SJSA1 (cell line): ENCODE measurements at regions not wholly inside any gene's neighbourhood (a gene's known extent, or its start where the extent isn't known, plus 50 kb on each side); places are given as distances from the start of the nearest gene placed in this dataset.
"Not testable (repeated sequence)": the region's sequence is repeated elsewhere in the genome, so short reads cannot be mapped to it uniquely, and the experiment has no call there.

Source experiments
- DNase-seq, 2 experiments: peaks; one replicate each; pipeline ENCODE4 v3.0.0-alpha.2; 2015 to 2020; ENCODE audit warnings: low spot score in 2 of 2, low read depth in 1 of 2
- H3K27ac ChIP-seq: fragments of 250-450 bp; sonication (Bioruptor Pico); 2 replicates; pipeline ENCODE4 v1.5.1; 2020; ENCODE audit warnings: mild to moderate bottlenecking, moderate library complexity
- H3K27me3 ChIP-seq: fragments of 250-450 bp; sonication (Bioruptor Pico); replicated peaks from 2 replicates; pipeline ENCODE4 v1.5.1; 2020; ENCODE audit warnings: mild to moderate bottlenecking, moderate library complexity
- H3K36me3 ChIP-seq: fragments of 250-450 bp; sonication (Bioruptor Pico); 2 replicates; pipeline ENCODE4 v1.5.1; 2020; ENCODE audit warnings: mild to moderate bottlenecking
- H3K4me1 ChIP-seq: fragments of 250-450 bp; sonication (Bioruptor Pico); replicated peaks from 2 replicates; pipeline ENCODE4 v1.6.1; 2021; ENCODE audit warnings: mild to moderate bottlenecking
- H3K4me3 ChIP-seq: fragments of 250-450 bp; sonication (Bioruptor Pico); 2 replicates; pipeline ENCODE4 v1.5.1; 2020; ENCODE audit warnings: mild to moderate bottlenecking
- H3K9me3 ChIP-seq: fragments of 250-450 bp; sonication (Bioruptor Pico); replicated peaks from 2 replicates; pipeline ENCODE4 v1.5.1; 2020; ENCODE audit warnings: mild to moderate bottlenecking

GRCh38 chr3:25844891-25845290 is 55.0 kb downstream of the OXSM start:
- Histone ChIP-seq H3K4me1 (no peaks in the 10 kb centered on the region), H3K36me3 (no peaks in the 10 kb centered on the region), H3K9me3 (no peaks in the 10 kb centered on the region), H3K4me3 (no peak overlapping the region), H3K27me3 (no peaks in the 10 kb centered on the region), H3K27ac (no peak overlapping the region)
- no peak for DNase-seq

- Histone ChIP-seq H3K27ac (no peak overlapping the region), H3K4me1 (no peaks in the 10 kb centered on the region), H3K36me3 (no peaks in the 10 kb centered on the region), H3K27me3 (no peaks in the 10 kb centered on the region), H3K4me3 (no peak overlapping the region), H3K9me3 (no peaks in the 10 kb centered on the region)
- DNase-seq, result no peak
These were observed 56.4 kb downstream of the OXSM start for GRCh38 chr3:25846282-25846681.

- Histone ChIP-seq H3K9me3 (no peaks in the 10 kb centered on the region), H3K4me1 (no peaks in the 10 kb centered on the region), H3K27ac (no peak overlapping the region), H3K4me3 (no peak overlapping the region), H3K36me3 (no peaks in the 10 kb centered on the region), H3K27me3 (no peaks in the 10 kb centered on the region)
- no peak for DNase-seq
These were observed 59.2 kb downstream of the OXSM start for GRCh38 chr3:25849091-25849490.

GRCh38 chr3:25849641-25850385 is 59.9 kb downstream of the OXSM start:
- H3K36me3 ChIP-seq, result no peaks in the 10 kb centered on the region
- H3K27ac ChIP-seq, result no peak overlapping the region
- H3K4me1 ChIP-seq, result no peaks in the 10 kb centered on the region
- no peaks in the 10 kb centered on the region for H3K9me3 ChIP-seq
- no peak overlapping the region for H3K4me3 ChIP-seq
- H3K27me3 ChIP-seq, result no peaks in the 10 kb centered on the region
- no peak for DNase-seq

- not testable (repeated sequence) for H3K4me3 ChIP-seq, H3K9me3 ChIP-seq, H3K4me1 ChIP-seq, DNase-seq, H3K36me3 ChIP-seq, H3K27ac ChIP-seq, H3K27me3 ChIP-seq
These were observed 61.9 kb downstream of the OXSM start for GRCh38 chr3:25851693-25852259.

- no peak for DNase-seq
- Histone ChIP-seq H3K27ac (no peak overlapping the region), H3K4me1 (no peaks in the 10 kb centered on the region), H3K27me3 (no peaks in the 10 kb centered on the region), H3K9me3 (no peaks in the 10 kb centered on the region), H3K4me3 (no peak overlapping the region), H3K36me3 (no peaks in the 10 kb centered on the region)
These were observed 64.3 kb downstream of the OXSM start for GRCh38 chr3:25854214-25854613.

GRCh38 chr3:25854635-25855034 is 64.7 kb downstream of the OXSM start:
- Histone ChIP-seq H3K4me3 (no peak overlapping the region), H3K4me1 (no peaks in the 10 kb centered on the region), H3K9me3 (no peaks in the 10 kb centered on the region), H3K27me3 (no peaks in the 10 kb centered on the region), H3K27ac (no peak overlapping the region), H3K36me3 (no peaks in the 10 kb centered on the region)
- peak in 1 of 2 experiments; percentile 7 for DNase-seq

- Histone ChIP-seq H3K4me1 (no peaks in the 10 kb centered on the region), H3K36me3 (no peaks in the 10 kb centered on the region), H3K27me3 (no peaks in the 10 kb centered on the region), H3K27ac (no peak overlapping the region), H3K4me3 (no peak overlapping the region), H3K9me3 (no peaks in the 10 kb centered on the region)
- DNase-seq, result no peak
These were observed 65.4 kb downstream of the OXSM start for GRCh38 chr3:25855266-25855784.

- no peak overlapping the region for H3K27ac ChIP-seq
- peak in 1 of 2 experiments; percentile 19 for DNase-seq
- no peaks in the 10 kb centered on the region for H3K36me3 ChIP-seq
- no peaks in the 10 kb centered on the region for H3K4me1 ChIP-seq
- no peaks in the 10 kb centered on the region for H3K27me3 ChIP-seq
- no peak overlapping the region for H3K4me3 ChIP-seq
- H3K9me3 ChIP-seq, result no peaks in the 10 kb centered on the region
These were observed 67.1 kb downstream of the OXSM start for GRCh38 chr3:25856902-25857518.

- no peak overlapping the region for H3K27ac ChIP-seq
- DNase-seq, result no peak
- H3K36me3 ChIP-seq, result no peaks in the 10 kb centered on the region
- no peak overlapping the region for H3K4me3 ChIP-seq
- H3K27me3 ChIP-seq, result no peaks in the 10 kb centered on the region
- H3K9me3 ChIP-seq, result no peaks in the 10 kb centered on the region
- no peaks in the 10 kb centered on the region for H3K4me1 ChIP-seq
These were observed 71.7 kb downstream of the OXSM start for GRCh38 chr3:25861566-25861965.

- no peak for DNase-seq
- H3K4me1 ChIP-seq, result no peaks in the 10 kb centered on the region
These were observed 73.1 kb downstream of the OXSM start for GRCh38 chr3:25863011-25863415.

GRCh38 chr3:25863416-25863959 is 73.6 kb downstream of the OXSM start:
- no peak overlapping the region for H3K4me3 ChIP-seq
- DNase-seq, result no peak
- H3K27ac ChIP-seq, result no peak overlapping the region
- H3K27me3 ChIP-seq, result no peaks in the 10 kb centered on the region
- H3K4me1 ChIP-seq, result no peaks in the 10 kb centered on the region
- no peaks in the 10 kb centered on the region for H3K9me3 ChIP-seq
- H3K36me3 ChIP-seq, result no peaks in the 10 kb centered on the region

More at GRCh38 chr3:25863011-25863415, 73.1 kb downstream of the OXSM start:
- H3K4me3 ChIP-seq, result no peak overlapping the region
- no peaks in the 10 kb centered on the region for H3K27me3 ChIP-seq
- no peak overlapping the region for H3K27ac ChIP-seq
- H3K9me3 ChIP-seq, result no peaks in the 10 kb centered on the region
- H3K36me3 ChIP-seq, result no peaks in the 10 kb centered on the region

- no peak for DNase-seq
These were observed 80.6 kb downstream of the OXSM start for GRCh38 chr3:25870452-25870851.

More at GRCh38 chr3:25870452-25870851, 80.6 kb downstream of the OXSM start:
- H3K4me3 ChIP-seq, result no peak overlapping the region
- H3K27me3 ChIP-seq, result 0 out of 2 replicates have a peak, but pooled peaks cover 4% of the 10 kb centered on the region
- no peaks in the 10 kb centered on the region for H3K36me3 ChIP-seq
- H3K9me3 ChIP-seq, result no peaks in the 10 kb centered on the region
- H3K4me1 ChIP-seq, result no peaks in the 10 kb centered on the region
- no peak overlapping the region for H3K27ac ChIP-seq
